ENCODE measurements at regions not wholly inside any gene's neighbourhood (a gene's known extent, or its start where the extent isn't known, plus 50 kb on each side); places are given as distances from the start of the nearest gene placed in this dataset.

GRCh38 chr22:27214691-27215090 is 557.3 kb downstream of the MIAT start:
- TF ChIP-seq ATF3 (IDR thresholded peaks at IDR 0.05; ENCODE audit: insufficient read depth, low read depth, low read length) (no peak), CBX5 (IDR thresholded peaks at IDR 0.05; ENCODE audit: low read depth, low read length) (no peak), PHF8 (conservative IDR thresholded peaks at IDR 0.05; ENCODE audit: low read depth, low read length) (no peak)

Measured in H1 (cell line).